Astrocyte (in vitro differentiated cells and primary cell): ENCODE measurements at regions not wholly inside any gene's neighbourhood (a gene's known extent, or its start where the extent isn't known, plus 50 kb on each side); places are given as distances from the start of the nearest gene placed in this dataset.

Experiments
- EZH2 ChIP-seq: IDR thresholded peaks from 2 replicates; pipeline ENCODE4 v1.6.1; 2012; ENCODE audit warnings: mild to moderate bottlenecking, low read length, inconsistent platforms; ENCODE audit not compliant: insufficient read depth
- TF ChIP-seq, protein P1 (sequence below): IDR thresholded peaks from 2 replicates; pipeline ENCODE4 v1.5.1; 2011; ENCODE audit warnings: low read depth, mild to moderate bottlenecking, inconsistent platforms, low read length, moderate library complexity; ENCODE audit not compliant: insufficient read depth

GRCh38 chr9:13769641-13770040, 490.1 kb upstream of the MPDZ start:
- TF ChIP-seq EZH2 = no peak
- TF ChIP-seq, protein P1, sequence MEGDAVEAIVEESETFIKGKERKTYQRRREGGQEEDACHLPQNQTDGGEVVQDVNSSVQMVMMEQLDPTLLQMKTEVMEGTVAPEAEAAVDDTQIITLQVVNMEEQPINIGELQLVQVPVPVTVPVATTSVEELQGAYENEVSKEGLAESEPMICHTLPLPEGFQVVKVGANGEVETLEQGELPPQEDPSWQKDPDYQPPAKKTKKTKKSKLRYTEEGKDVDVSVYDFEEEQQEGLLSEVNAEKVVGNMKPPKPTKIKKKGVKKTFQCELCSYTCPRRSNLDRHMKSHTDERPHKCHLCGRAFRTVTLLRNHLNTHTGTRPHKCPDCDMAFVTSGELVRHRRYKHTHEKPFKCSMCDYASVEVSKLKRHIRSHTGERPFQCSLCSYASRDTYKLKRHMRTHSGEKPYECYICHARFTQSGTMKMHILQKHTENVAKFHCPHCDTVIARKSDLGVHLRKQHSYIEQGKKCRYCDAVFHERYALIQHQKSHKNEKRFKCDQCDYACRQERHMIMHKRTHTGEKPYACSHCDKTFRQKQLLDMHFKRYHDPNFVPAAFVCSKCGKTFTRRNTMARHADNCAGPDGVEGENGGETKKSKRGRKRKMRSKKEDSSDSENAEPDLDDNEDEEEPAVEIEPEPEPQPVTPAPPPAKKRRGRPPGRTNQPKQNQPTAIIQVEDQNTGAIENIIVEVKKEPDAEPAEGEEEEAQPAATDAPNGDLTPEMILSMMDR = no peak
